HEK293 (cell line): ENCODE measurements at regions not wholly inside any gene's neighbourhood (a gene's known extent, or its start where the extent isn't known, plus 50 kb on each side); places are given as distances from the start of the nearest gene placed in this dataset.

Experiments used
- CTCF ChIA-PET: fragments of 350-600 bp; formaldehyde crosslinking; extraction: SDS; loops from one replicate; lab custom pipeline; 2021; ENCODE audit warnings: antibody characterized with exemption; lab: Yijun Ruan, JAX
- POLR2A ChIA-PET: fragments of 300-600 bp; formaldehyde crosslinking; extraction: SDS; loops from one replicate; lab custom pipeline; 2020; ENCODE audit warnings: antibody characterized with exemption, inconsistent platforms; lab: Yijun Ruan, JAX
- H3K27ac ChIP-seq: fragments of 200-500 bp; sonication (Bioruptor generic); 2 replicates; pipeline ENCODE4 v1.5.1; 2014; ENCODE audit warnings: low read depth, low read length, control low read depth, inconsistent platforms; ENCODE audit errors: extremely low read depth
- H3K36me3 ChIP-seq, 2 experiments: fragments of 200-500 bp in 1 of 2; sonication (Bioruptor generic) in 1 of 2; 1 replicate in 1 of 2; 2 replicates in 1 of 2; pipeline ENCODE4 v1.5.1; 2014 to 2017; ENCODE audit warnings: inconsistent platforms in 2 of 2, low read length in 2 of 2; ENCODE audit not compliant: control insufficient read depth in 2 of 2, insufficient read depth in 1 of 2
- H3K4me1 ChIP-seq: fragments of 200-500 bp; sonication (Bioruptor generic); 2 replicates; pipeline ENCODE4 v1.5.1; 2014; ENCODE audit warnings: mild to moderate bottlenecking, low read length, inconsistent platforms; ENCODE audit not compliant: control insufficient read depth, insufficient read depth
- H3K4me3 ChIP-seq: 2 replicates; pipeline ENCODE4 v1.5.1; 2011; ENCODE audit warnings: low read depth, mild to moderate bottlenecking, control low read depth, low read length, moderate library complexity
- H3K9me3 ChIP-seq: fragments of 200-500 bp; sonication (Bioruptor generic); 2 replicates; pipeline ENCODE4 v1.5.1; 2014; ENCODE audit warnings: low read depth, low read length, inconsistent platforms; ENCODE audit not compliant: control insufficient read depth, insufficient read depth
- OVOL3 ChIP-seq: fragments of 450-650 bp; formaldehyde crosslinking; IDR thresholded peaks from 2 replicates; pipeline ENCODE4 v1.5.1; 2016; ENCODE audit warnings: missing biosample characterization, missing genetic modification characterization
- PRDM2 ChIP-seq: fragments of 450-650 bp; formaldehyde crosslinking; IDR thresholded peaks from 2 replicates; pipeline ENCODE4 v1.5.1; 2016; ENCODE audit warnings: missing biosample characterization, missing genetic modification characterization, borderline replicate concordance
- PRDM4 ChIP-seq: fragments of 450-650 bp; formaldehyde crosslinking; IDR thresholded peaks from 2 replicates; pipeline ENCODE4 v1.5.1; 2017; ENCODE audit warnings: missing biosample characterization, missing genetic modification characterization
- REPIN1 ChIP-seq: fragments of 450-650 bp; formaldehyde crosslinking; IDR thresholded peaks from 2 replicates; pipeline ENCODE4 v1.5.1; 2017; ENCODE audit warnings: missing biosample characterization, missing genetic modification characterization, low read depth
- SALL2 ChIP-seq: fragments of 450-650 bp; formaldehyde crosslinking; IDR thresholded peaks from 2 replicates; pipeline ENCODE4 v1.5.0; 2017; ENCODE audit warnings: missing biosample characterization, mild to moderate bottlenecking, missing genetic modification characterization, borderline replicate concordance
- SP3 ChIP-seq: fragments of 450-650 bp; formaldehyde crosslinking; IDR thresholded peaks from 2 replicates; pipeline ENCODE4 v1.5.1; 2016; ENCODE audit warnings: missing biosample characterization, missing genetic modification characterization
- ZBTB10 ChIP-seq: fragments of 450-650 bp; formaldehyde crosslinking; IDR thresholded peaks from 2 replicates; pipeline ENCODE4 v1.5.1; 2016; ENCODE audit warnings: missing biosample characterization, missing genetic modification characterization
- ZBTB6 ChIP-seq: fragments of 450-650 bp; formaldehyde crosslinking; IDR thresholded peaks from 2 replicates; pipeline ENCODE4 v1.5.1; 2017; ENCODE audit warnings: missing biosample characterization, missing genetic modification characterization
- ZFP37 ChIP-seq: fragments of 450-650 bp; formaldehyde crosslinking; IDR thresholded peaks from 2 replicates; pipeline ENCODE4 v1.5.1; 2016; ENCODE audit warnings: missing biosample characterization, missing genetic modification characterization
- ZNF132 ChIP-seq: fragments of 450-650 bp; formaldehyde crosslinking; IDR thresholded peaks from 2 replicates; pipeline ENCODE4 v1.5.1; 2017; ENCODE audit warnings: missing biosample characterization, missing genetic modification characterization, borderline replicate concordance
- ZNF138 ChIP-seq: fragments of 450-650 bp; formaldehyde crosslinking; IDR thresholded peaks from 2 replicates; pipeline ENCODE4 v1.5.1; 2016; ENCODE audit warnings: missing biosample characterization, missing genetic modification characterization, borderline replicate concordance
- ZNF24 ChIP-seq: fragments of 450-650 bp; formaldehyde crosslinking; IDR thresholded peaks from 2 replicates; pipeline ENCODE4 v1.5.1; 2016; ENCODE audit warnings: missing biosample characterization, missing genetic modification characterization
- ZNF292 ChIP-seq: fragments of 450-650 bp; formaldehyde crosslinking; IDR thresholded peaks from 2 replicates; pipeline ENCODE4 v1.5.1; 2016; ENCODE audit warnings: low read depth, missing biosample characterization, missing genetic modification characterization, borderline replicate concordance
- ZNF548 ChIP-seq: fragments of 450-650 bp; formaldehyde crosslinking; IDR thresholded peaks from 2 replicates; pipeline ENCODE4 v1.5.1; 2016; ENCODE audit warnings: missing biosample characterization, missing genetic modification characterization
- ZNF600 ChIP-seq: fragments of 450-650 bp; formaldehyde crosslinking; IDR thresholded peaks from 2 replicates; pipeline ENCODE4 v1.5.1; 2016; ENCODE audit warnings: missing biosample characterization, missing genetic modification characterization
- ZNF785 ChIP-seq: fragments of 450-650 bp; formaldehyde crosslinking; IDR thresholded peaks from 2 replicates; pipeline ENCODE4 v1.5.1; 2016; ENCODE audit warnings: missing biosample characterization, missing genetic modification characterization
- TF ChIP-seq, protein P1 (sequence below): IDR thresholded peaks from 2 replicates; pipeline ENCODE4 v1.6.1; 2011; ENCODE audit warnings: mild to moderate bottlenecking, low read depth, low read length, borderline replicate concordance
- TF ChIP-seq, protein P2 (sequence below): fragments of 450-650 bp; formaldehyde crosslinking; IDR thresholded peaks from 2 replicates; pipeline ENCODE4 v1.5.1; 2016; ENCODE audit warnings: missing biosample characterization, missing genetic modification characterization

DNA sequence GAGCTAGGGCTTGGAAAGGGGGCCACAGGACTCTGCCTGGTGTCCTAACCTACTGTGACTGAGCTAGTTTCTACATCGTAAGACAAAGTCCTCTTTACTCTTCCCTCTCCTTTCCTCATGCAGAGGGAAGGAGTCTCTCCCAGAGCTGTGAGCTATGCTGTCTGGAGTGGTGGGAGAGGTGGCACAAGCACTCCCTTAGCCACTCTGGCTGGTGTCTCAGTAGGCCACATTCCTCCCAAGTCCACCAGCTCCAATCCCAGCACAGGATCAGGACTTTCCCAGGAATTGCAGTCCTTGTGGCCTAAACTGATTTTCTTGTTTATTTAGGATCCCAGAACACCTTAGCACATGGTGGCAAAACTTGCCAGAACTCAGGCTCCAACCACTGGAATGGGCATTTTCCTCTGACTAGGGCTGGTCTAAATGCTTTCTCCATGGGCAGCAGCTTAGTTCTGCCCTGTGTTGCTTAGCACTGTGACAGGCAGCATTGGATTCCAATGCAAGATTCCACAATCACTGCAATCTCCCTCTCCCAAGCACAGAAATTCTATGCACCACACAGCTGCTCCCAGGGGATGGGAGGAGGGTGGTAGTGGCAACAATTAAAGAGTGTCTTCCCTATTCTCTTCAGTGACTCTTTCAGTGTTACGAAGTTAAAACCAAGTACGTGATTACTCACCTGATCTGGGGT lies 733.3 kb downstream of the HACE1 start:
- CTCF ChIA-PET = no interaction called here
- TF ChIP-seq ZNF292 (tag by site-specific recombination) (no peak), ZBTB10 (no peak), ZNF548 (no peak), ZNF600 (tag by site-specific recombination) (no peak), ZNF132 (tag by site-specific recombination) (no peak), PRDM2 (tag by site-specific recombination) (no peak), SP3 (tag by site-specific recombination) (no peak), PRDM4 (no peak), ZNF785 (no peak), ZNF138 (tag by site-specific recombination) (no peak), ZBTB6 (tag by site-specific recombination) (no peak)
- Histone ChIP-seq H3K4me3 (no peak overlapping the region), H3K4me1 (no peaks in the 10 kb centered on the region), H3K27ac (no peak overlapping the region), H3K36me3 (no peaks in the 10 kb centered on the region), H3K9me3 (no peaks in the 10 kb centered on the region)
- POLR2A ChIA-PET = no interaction called here

DNA sequence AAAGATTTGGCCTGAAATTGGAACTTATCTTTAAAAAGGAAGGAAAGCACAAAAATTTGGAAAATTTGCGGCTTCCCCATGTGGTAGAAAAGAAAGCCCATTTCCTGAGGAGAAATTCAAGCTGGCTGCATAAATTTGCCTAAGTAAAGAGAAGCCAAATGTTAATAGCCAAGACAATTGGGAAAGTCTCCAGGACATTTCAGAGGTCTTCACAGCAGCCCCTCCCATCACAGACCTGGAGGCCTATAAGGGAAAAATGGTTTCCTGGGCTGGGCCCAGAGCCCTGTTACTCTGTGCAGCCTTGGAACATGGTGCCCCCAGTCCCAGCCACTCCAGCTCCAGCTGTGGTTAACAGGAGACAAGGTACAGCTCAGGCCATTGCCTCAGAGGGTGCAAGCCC lies 736.5 kb downstream of the HACE1 start:
- Histone ChIP-seq H3K36me3 (no peaks in the 10 kb centered on the region), H3K4me3 (no peak overlapping the region), H3K9me3 (no peaks in the 10 kb centered on the region), H3K27ac (no peak overlapping the region), H3K4me1 (no peaks in the 10 kb centered on the region)
- POLR2A ChIA-PET = no interaction called here
- CTCF ChIA-PET = no interaction called here
- TF ChIP-seq OVOL3 = no peak
- TF ChIP-seq, protein P1, sequence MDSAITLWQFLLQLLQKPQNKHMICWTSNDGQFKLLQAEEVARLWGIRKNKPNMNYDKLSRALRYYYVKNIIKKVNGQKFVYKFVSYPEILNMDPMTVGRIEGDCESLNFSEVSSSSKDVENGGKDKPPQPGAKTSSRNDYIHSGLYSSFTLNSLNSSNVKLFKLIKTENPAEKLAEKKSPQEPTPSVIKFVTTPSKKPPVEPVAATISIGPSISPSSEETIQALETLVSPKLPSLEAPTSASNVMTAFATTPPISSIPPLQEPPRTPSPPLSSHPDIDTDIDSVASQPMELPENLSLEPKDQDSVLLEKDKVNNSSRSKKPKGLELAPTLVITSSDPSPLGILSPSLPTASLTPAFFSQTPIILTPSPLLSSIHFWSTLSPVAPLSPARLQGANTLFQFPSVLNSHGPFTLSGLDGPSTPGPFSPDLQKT = no peak
- TF ChIP-seq, protein P2, sequence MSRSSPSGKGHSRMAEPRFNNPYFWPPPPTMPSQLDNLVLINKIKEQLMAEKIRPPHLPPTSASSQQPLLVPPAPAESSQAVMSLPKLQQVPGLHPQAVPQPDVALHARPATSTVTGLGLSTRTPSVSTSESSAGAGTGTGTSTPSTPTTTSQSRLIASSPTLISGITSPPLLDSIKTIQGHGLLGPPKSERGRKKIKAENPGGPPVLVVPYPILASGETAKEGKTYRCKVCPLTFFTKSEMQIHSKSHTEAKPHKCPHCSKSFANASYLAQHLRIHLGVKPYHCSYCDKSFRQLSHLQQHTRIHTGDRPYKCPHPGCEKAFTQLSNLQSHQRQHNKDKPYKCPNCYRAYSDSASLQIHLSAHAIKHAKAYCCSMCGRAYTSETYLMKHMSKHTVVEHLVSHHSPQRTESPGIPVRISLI (tag by site-specific recombination) = no peak
- TF ChIP-seq ZNF24 (tag by site-specific recombination) = no peak
- TF ChIP-seq REPIN1 = no peak
- TF ChIP-seq SALL2 = no peak
- TF ChIP-seq ZFP37 = no peak
